GM21786 (cell line): ENCODE measurements at regions not wholly inside any gene's neighbourhood (a gene's known extent, or its start where the extent isn't known, plus 50 kb on each side); places are given as distances from the start of the nearest gene placed in this dataset.
A peak's percentile ranks its signal among the peaks of the same experiment; 100 is the strongest.

Source experiments
- ATAC-seq: cut with Tn5 transposase; IDR thresholded peaks from one replicate; pipeline ENCODE4 v1.9.1; 2021; ENCODE audit not compliant: unreplicated experiment

DNA sequence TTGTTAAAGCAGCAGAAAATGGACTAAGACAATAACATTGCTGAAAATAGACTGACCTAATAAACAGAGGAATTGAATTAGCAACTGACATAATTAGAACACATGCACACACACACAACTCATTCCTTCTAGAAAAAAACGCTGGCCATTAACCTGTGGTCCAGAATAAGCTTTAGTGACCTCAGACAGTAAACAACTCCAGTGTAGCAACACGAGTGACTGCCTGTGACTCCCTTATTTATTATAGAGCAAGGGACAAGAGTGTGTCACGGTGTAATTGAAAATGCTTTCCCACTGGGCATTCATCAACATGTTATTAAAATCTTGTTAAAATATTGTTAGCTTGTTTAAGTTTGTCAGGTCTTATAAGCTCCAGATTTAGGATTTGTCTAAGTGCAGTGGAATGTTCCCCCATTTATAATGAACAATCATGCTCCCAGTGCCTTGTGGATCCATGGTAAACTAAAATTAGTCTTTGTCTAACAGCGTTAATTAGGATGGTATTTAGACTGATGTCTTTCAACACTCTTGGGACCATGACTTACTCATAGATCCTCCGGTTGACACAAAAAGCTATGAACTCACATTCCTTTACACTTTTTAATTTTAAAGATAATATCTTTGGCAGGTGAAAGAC lies 111.7 kb upstream of the IRS2 start:
- no peak for ATAC-seq

- no peak for ATAC-seq
Measured at GRCh38 chr13:109892101-109892500, 105.7 kb upstream of the IRS2 start.

DNA sequence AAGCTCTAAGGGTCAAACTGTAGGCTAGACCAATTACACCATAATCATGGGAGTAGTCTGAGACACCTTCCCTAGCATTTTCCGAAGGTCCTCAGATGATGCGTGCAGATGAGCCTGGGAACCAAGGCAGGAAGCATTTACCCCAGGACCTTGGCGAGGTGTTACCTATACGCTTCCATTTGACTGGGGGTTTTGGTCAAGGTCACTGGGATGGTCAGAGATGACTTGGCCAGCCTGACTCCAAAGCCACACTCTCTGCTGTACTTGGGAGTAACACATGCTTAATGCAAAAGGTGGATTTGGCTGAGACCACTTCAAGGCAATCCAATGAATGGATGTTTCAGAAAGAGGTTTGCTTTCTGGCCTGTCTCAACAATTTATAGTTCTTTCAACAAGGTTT lies 98.9 kb upstream of the IRS2 start:
- no peak for ATAC-seq

DNA sequence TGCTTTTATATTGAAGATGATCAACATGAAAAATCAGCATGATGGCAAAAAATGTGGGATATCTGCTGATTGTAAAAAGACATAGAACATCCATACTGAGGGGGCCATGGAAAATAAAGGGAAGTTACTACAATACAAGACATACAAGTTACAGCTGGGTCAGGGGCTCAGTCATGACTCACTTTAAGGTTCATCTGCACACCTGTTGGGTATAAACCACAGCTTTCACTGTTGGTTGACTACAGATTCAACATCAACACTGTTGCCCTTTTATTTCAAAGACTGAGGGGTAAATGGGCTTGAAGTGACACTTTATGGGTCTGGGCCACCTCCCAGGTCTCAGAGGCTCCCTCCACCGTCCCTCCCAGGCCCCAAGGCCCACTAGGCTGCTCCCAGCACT lies 98.1 kb upstream of the IRS2 start:
- no peak for ATAC-seq

DNA sequence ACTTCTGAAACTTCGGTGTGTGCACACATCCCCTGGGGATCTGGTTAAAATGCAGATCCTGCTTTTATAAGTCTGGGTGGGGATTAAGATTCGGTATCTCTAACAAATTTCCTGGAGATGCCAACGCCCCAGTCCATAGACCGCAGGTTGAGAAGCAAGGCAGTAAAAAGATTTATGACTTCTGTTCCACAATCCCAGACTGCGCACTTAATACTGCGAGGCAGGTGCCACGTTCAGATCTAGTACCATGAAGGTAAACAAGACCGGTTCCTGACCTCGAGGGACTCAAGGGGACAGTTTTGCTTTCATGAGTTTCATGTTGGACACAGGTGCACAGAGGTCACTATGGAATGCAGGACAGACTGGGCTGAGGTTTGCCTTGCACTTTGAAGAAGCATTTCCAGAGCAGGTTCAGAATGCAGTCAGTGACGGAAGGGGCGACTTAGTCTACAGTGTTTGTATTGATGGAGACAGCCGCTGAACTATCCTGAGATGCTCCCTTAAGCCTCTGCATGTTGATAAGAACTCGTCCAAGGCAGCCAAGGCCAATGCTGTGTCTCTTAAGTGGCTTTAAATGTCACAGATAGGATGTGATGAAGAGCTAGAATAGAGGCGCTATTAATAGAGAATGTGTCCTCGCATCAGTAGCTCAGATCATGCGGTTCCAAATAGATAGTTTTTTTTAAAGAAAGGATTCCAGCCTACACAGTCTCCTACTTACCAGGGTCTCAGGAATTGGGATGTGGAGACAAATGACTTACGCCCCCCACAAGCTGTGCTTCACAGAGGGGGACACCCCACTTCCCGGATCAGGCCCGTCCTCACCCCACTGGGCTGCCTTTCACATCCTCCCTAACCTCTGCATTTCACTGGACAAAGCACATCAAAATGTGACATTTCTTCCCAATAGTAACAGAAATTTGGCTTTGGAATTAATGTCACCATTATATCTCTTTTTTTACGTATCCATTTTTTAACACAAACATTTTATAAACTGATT lies 97.1 kb upstream of the IRS2 start:
- ATAC-seq: no peak

GRCh38 chr13:109881961-109882558 lies 95.7 kb upstream of the IRS2 start:
- no peak for ATAC-seq

- no peak for ATAC-seq
Measured at GRCh38 chr13:109881347-109881725, 95.0 kb upstream of the IRS2 start.

GRCh38 chr13:109880371-109881346 lies 94.3 kb upstream of the IRS2 start:
- ATAC-seq: no peak

DNA sequence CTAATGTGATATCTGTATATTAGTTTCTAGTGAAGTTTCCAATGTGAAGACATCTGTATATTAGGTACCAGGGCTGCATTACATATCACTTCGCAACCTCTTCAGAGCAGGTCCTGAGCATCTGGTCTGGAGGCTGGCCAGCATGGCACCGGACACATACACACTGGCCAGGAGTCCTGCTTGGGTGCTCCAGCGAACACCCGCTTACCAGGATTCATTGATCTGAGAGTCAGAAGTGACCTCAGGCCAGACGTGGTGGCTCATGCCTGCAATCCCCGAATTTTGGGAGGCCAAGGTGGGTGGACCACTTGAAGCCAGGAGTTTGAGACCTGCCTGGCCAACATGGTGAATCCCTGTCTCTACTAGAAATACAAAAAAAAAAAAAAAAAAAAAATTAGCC lies 93.0 kb upstream of the IRS2 start:
- no peak for ATAC-seq

DNA sequence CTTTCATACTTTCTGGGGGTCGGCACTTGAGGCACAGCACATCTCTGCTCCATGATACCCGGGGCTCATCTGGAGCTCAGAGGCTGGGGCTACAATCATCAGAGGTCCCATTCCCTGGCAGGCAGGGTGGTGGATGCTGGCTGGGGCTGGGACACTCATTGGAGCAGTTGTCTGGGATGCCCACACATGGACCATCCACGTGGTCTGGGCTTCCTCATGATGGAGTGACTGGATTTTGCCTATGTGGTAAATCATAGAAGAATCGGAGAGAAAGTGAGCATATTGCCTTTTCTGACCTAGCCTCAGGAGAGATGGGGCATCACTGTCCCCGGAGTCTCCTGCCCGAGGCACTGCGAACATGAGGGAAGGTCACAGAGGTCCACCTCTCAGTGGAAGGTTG lies 91.4 kb upstream of the IRS2 start:
- ATAC-seq: no peak

GRCh38 chr13:109875746-109876145 lies 89.4 kb upstream of the IRS2 start:
- no peak for ATAC-seq

DNA sequence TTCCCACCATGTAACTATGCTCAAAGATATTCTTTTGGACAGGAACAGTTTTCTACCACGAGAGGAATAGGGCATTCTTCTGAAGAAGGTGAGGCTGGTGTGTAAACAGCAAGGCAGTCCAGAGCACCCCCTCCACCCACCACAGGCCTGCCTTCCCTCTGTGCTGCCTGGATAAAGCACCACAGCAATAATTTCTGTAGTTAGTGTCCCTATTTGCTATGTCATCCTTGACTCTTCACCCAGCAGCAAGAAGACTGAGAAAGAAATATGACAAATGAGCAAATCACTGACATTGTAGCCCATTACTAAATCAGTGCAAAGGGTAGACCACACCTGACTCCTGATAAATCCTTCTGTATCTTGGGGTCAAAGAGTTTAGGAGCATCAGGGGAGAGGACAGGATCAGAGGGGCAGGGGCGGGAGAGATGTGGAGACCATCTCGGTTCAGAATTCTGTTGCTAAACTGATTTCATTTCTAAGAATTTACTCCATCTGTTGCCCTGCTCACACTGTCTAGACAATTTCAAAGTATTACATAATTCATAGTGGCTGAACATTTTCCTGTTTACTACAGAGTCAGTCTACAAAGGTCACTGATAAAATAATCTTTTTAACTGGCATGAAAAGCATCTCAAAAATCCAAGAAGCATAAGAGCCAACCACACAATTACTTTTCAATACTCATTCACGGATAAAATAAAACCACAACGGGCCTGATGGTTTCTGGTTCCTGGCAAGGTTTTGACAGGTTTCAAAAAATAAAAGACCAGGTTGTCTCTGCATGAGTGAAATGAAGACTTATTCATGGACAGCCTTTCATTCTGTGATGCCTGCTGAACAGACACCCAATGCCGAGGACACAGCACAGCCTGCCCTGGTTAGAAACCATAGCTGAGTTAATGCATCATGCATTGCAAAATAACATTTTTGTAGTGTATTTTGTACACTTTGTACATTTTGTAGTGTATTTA lies 88.4 kb upstream of the IRS2 start:
- no peak for ATAC-seq

DNA sequence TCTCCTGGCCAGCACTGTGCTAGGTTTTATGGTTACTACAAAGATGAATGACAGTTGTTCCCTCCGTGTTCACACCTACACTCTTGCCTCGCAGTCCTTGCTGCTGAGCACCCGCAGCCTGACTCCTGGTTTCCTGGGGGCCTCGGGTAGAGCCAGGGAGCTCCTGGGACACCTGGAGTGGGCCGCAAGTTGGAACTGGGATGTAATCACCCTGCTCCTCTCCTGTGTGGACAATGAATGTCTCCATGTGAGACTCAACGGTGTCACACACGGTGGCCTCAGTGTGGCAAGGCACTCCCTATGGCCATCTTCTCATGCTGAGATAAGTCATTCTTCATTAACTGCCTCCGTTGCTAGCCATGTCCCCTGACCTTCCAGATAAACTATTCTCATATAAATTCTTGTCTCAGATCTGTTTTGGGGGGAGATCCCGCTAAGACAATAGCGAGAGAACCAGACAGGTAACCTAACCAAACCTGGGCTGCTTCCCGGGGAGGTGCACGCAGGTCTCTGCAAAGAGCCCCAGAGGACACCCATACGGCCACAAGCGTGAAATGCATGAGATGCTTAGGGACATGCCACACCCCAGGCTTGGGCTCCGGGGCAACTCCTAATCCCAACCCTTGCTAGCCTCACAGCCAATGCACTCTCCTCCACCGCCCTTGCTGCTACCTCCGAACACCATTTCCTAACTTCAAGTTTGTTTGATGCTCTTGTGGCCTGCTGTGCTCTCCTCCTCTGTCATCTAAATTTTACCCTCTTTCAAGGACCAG lies 87.2 kb upstream of the IRS2 start:
- no peak for ATAC-seq

- ATAC-seq: no peak
Measured at GRCh38 chr13:109872864-109873263, 86.5 kb upstream of the IRS2 start.

GRCh38 chr13:109870696-109871370 lies 84.5 kb upstream of the IRS2 start:
- no peak for ATAC-seq

DNA sequence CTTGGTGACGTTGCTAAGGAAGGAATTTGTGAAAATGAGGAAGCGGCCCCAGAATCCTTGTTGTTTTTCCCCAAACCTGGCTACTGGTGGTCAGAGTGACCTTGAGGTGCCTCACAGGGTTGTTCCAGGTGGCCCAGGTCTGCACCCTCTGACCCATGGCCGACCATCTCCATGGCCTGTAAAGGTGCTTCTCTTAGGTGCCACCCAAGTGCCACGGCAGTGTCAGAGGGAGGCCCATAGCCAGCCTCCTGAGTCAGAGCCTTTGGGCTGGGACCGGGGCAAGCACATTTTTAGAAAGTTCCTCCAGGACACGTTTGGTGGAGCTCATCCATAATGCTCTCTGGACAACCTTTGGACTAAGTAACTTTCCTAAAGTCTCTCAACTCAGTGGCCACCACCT lies 83.9 kb upstream of the IRS2 start:
- no peak for ATAC-seq

- peak; percentile 50 for ATAC-seq
Measured at GRCh38 chr13:109869312-109870237, 83.2 kb upstream of the IRS2 start.
